ENCODE measurements at regions not wholly inside any gene's neighbourhood (a gene's known extent, or its start where the extent isn't known, plus 50 kb on each side); places are given as distances from the start of the nearest gene placed in this dataset.

- TF ChIP-seq CTCF (IDR thresholded peaks at IDR 0.05) (no peak), POLR2A (IDR thresholded peaks at IDR 0.05) (no peak), POLR2AphosphoS5 (IDR thresholded peaks at IDR 0.05) (no peak)
Measured at GRCh38 chr5:4206127-4206526, 610.5 kb downstream of the IRX1 start.
